SK-N-SH (cell line): ENCODE measurements at regions not wholly inside any gene's neighbourhood (a gene's known extent, or its start where the extent isn't known, plus 50 kb on each side); places are given as distances from the start of the nearest gene placed in this dataset.

Source experiments
- CTCF ChIA-PET: fragments of 300-600, 350-600 bp; formaldehyde crosslinking; extraction: SDS; loops from one replicate; lab custom pipeline; 2021; lab: Yijun Ruan, JAX
- POLR2A ChIA-PET: fragments of 350-600 bp; sonication (Branson Sonifier 250); formaldehyde crosslinking; extraction: SDS; loops from one replicate; lab custom pipeline; 2020; ENCODE audit warnings: antibody characterized with exemption, inconsistent platforms; lab: Yijun Ruan, JAX
- DNase-seq: peaks from one replicate; pipeline ENCODE4 v3.0.0; 2012
- H2AFZ ChIP-seq: fragments of 200-600 bp; sonication (generic); 2 replicates; pipeline ENCODE4 v1.8.1; 2016; ENCODE audit warnings: antibody characterized with exemption, mild to moderate bottlenecking, low read depth
- H3F3A ChIP-seq: fragments of 200-600 bp; sonication (generic); replicated peaks from 2 replicates; pipeline ENCODE3; 2016; ENCODE audit warnings: antibody characterized with exemption, mild to moderate bottlenecking; ENCODE audit not compliant: insufficient read depth
- H3K27ac ChIP-seq, 2 experiments: fragments of 200-500 bp in 1 of 2; fragments of 200-600 bp in 1 of 2; sonication (Bioruptor generic) in 1 of 2; sonication (generic), shearing (Covaris generic) in 1 of 2; 2 replicates each; pipeline versions ENCODE4 v1.5.1 to v1.6.1; 2014 to 2016; ENCODE audit warnings: low read depth in 2 of 2, inconsistent platforms in 1 of 2, low read length in 1 of 2, mild to moderate bottlenecking in 1 of 2, mixed read lengths in 1 of 2
- H3K27me3 ChIP-seq: fragments of 200-600 bp; sonication (generic), shearing (Covaris generic); 2 replicates; pipeline ENCODE4 v1.6.1; 2016; ENCODE audit warnings: mixed run types; ENCODE audit not compliant: insufficient read depth
- H3K36me3 ChIP-seq, 2 experiments: fragments of 200-500 bp in 1 of 2; fragments of 200-600 bp in 1 of 2; sonication (Bioruptor generic) in 1 of 2; sonication (generic) in 1 of 2; replicated peaks in 1 of 2; 2 replicates each; pipeline versions ENCODE3 to v1.5.1; 2014 to 2016; ENCODE audit warnings: low read length in 1 of 2, mild to moderate bottlenecking in 1 of 2; ENCODE audit not compliant: insufficient read depth in 2 of 2, control insufficient read depth in 1 of 2
- H3K4me1 ChIP-seq, 2 experiments: fragments of 200-500 bp in 1 of 2; fragments of 200-600 bp in 1 of 2; sonication (Bioruptor generic) in 1 of 2; sonication (generic), shearing (Covaris generic) in 1 of 2; 2 replicates each; pipeline versions ENCODE4 v1.5.1 to v1.6.1; 2014 to 2016; ENCODE audit warnings: low read depth in 1 of 2, low read length in 1 of 2, mixed run types in 1 of 2; ENCODE audit not compliant: insufficient read depth in 2 of 2, control insufficient read depth in 1 of 2
- H3K4me2 ChIP-seq: fragments of 200-600 bp; sonication (generic), shearing (Covaris generic); 2 replicates; pipeline ENCODE4 v1.6.1; 2017; ENCODE audit warnings: mixed run types
- H3K4me3 ChIP-seq, 2 experiments: fragments of 200-500 bp in 1 of 2; fragments of 200-600 bp in 1 of 2; sonication (Bioruptor generic) in 1 of 2; sonication (generic), shearing (Covaris generic) in 1 of 2; 2 replicates each; pipeline versions ENCODE4 v1.5.1 to v1.8.1; 2014 to 2016; ENCODE audit warnings: low read depth in 2 of 2, inconsistent platforms in 1 of 2, low read length in 1 of 2, mild to moderate bottlenecking in 1 of 2, mixed read lengths in 1 of 2, moderate library complexity in 1 of 2
- H3K79me2 ChIP-seq: fragments of 200-600 bp; sonication (generic); 2 replicates; pipeline ENCODE4 v1.8.1; 2017; ENCODE audit warnings: mild to moderate bottlenecking; ENCODE audit not compliant: insufficient read depth
- H3K9ac ChIP-seq: fragments of 200-600 bp; sonication (generic); 2 replicates; pipeline ENCODE4 v1.6.1; 2017; ENCODE audit warnings: mixed run types
- H3K9me2 ChIP-seq: fragments of 200-600 bp; sonication (generic); 2 replicates; pipeline ENCODE4 v1.6.1; 2017; ENCODE audit warnings: mixed run types
- H3K9me3 ChIP-seq: fragments of 200-600 bp; sonication (generic); 2 replicates; pipeline ENCODE4 v1.6.1; 2017; ENCODE audit warnings: mixed run types, mild to moderate bottlenecking, moderate library complexity
- H4K20me1 ChIP-seq: fragments of 200-600 bp; sonication (generic); 2 replicates; pipeline ENCODE4 v1.6.1; 2017; ENCODE audit warnings: mild to moderate bottlenecking, mixed run types; ENCODE audit not compliant: insufficient read depth
- CHD2 ChIP-seq: fragments of 150-350 bp; IDR thresholded peaks from 2 replicates; pipeline ENCODE4 v1.6.1; 2018; ENCODE audit warnings: low read length; ENCODE audit not compliant: partially characterized antibody
- CTCF ChIP-seq: fragments of 200-600 bp; sonication (generic); IDR thresholded peaks from 2 replicates; pipeline ENCODE4 v1.6.1; 2017; ENCODE audit warnings: antibody characterized with exemption, mild to moderate bottlenecking, moderate library complexity
- EP300 ChIP-seq, 2 experiments: IDR thresholded peaks; 2 replicates each; pipeline versions ENCODE4 v1.4.0 to v1.6.1; 2012; ENCODE audit warnings: borderline replicate concordance in 1 of 2, low read depth in 1 of 2, low read length in 1 of 2
- FOXM1 ChIP-seq: IDR thresholded peaks from 2 replicates; pipeline ENCODE4 v1.4.0; 2012; ENCODE audit warnings: low read depth, mild to moderate bottlenecking
- GABPA ChIP-seq: IDR thresholded peaks from 2 replicates; pipeline ENCODE4 v1.4.0; 2012; ENCODE audit warnings: low read depth, mild to moderate bottlenecking
- GATA2 ChIP-seq: sonication (generic); formaldehyde crosslinking; IDR thresholded peaks from 2 replicates; pipeline ENCODE4 v1.5.0; 2020; ENCODE audit warnings: mild to moderate bottlenecking, missing genetic modification reagents
- MAX ChIP-seq: IDR thresholded peaks from 2 replicates; pipeline ENCODE4 v1.4.0; 2012; ENCODE audit warnings: low read depth
- MEF2A ChIP-seq: IDR thresholded peaks from 2 replicates; pipeline ENCODE4 v1.4.0; 2012; ENCODE audit warnings: low read depth, borderline replicate concordance
- MXI1 ChIP-seq: IDR thresholded peaks from 2 replicates; pipeline ENCODE4 v1.6.1; 2012; ENCODE audit warnings: mild to moderate bottlenecking, low read depth, low read length, improper control_type of control experiment
- NFIC ChIP-seq: IDR thresholded peaks from 2 replicates; pipeline ENCODE4 v1.4.0; 2012; ENCODE audit warnings: borderline replicate concordance
- NRF1 ChIP-seq: IDR thresholded peaks from 2 replicates; pipeline ENCODE4 v1.6.1; 2012; ENCODE audit warnings: low read depth, mild to moderate bottlenecking, low read length
- PBX3 ChIP-seq: IDR thresholded peaks from 2 replicates; pipeline ENCODE4; 2012
- RAD21 ChIP-seq: IDR thresholded peaks from 2 replicates; pipeline ENCODE4 v1.6.1; 2012; ENCODE audit warnings: mild to moderate bottlenecking, low read length
- RCOR1 ChIP-seq: fragments of 150-350 bp; IDR thresholded peaks from 2 replicates; pipeline ENCODE4 v1.6.1; 2017; ENCODE audit warnings: antibody characterized with exemption, low read length
- REST ChIP-seq: IDR thresholded peaks from 2 replicates; pipeline ENCODE4 v1.6.1; 2012; ENCODE audit warnings: mild to moderate bottlenecking, low read depth, low read length, moderate library complexity
- RXRA ChIP-seq: IDR thresholded peaks from 2 replicates; pipeline ENCODE4 v1.4.0; 2012; ENCODE audit warnings: low read depth, mild to moderate bottlenecking, borderline replicate concordance
- SIN3A ChIP-seq: IDR thresholded peaks from 2 replicates; pipeline ENCODE4 v1.6.1; 2012; ENCODE audit warnings: low read depth, mild to moderate bottlenecking, low read length, moderate library complexity, borderline replicate concordance
- SMC3 ChIP-seq: IDR thresholded peaks from 2 replicates; pipeline ENCODE4 v1.6.1; 2012; ENCODE audit warnings: low read depth, low read length, improper control_type of control experiment
- TAF1 ChIP-seq: IDR thresholded peaks from 2 replicates; pipeline ENCODE4 v1.6.1; 2012; ENCODE audit warnings: low read depth, mild to moderate bottlenecking, low read length, moderate library complexity, borderline replicate concordance
- TCF12 ChIP-seq: IDR thresholded peaks from 2 replicates; pipeline ENCODE4 v1.4.0; 2012
- YY1 ChIP-seq: IDR thresholded peaks from 2 replicates; pipeline ENCODE4 v1.4.0; 2012; ENCODE audit warnings: low read depth, mild to moderate bottlenecking
- ZBTB33 ChIP-seq: IDR thresholded peaks from 2 replicates; pipeline ENCODE4 v1.4.0; 2012; ENCODE audit warnings: low read depth, borderline replicate concordance
- WGBS: methylation state at CpG from one replicate; pipeline ENCODE4 v1.1.6; 2017; ENCODE audit warnings: low lambda C conversion rate; 5-methylcytosine and 5-hydroxymethylcytosine counted together

- TF ChIP-seq EP300 (IDR thresholded peaks at IDR 0.05; ENCODE audit: borderline replicate concordance in 1 of 2, low read depth in 1 of 2, low read length in 1 of 2) (no peak), FOXM1 (no peak), TCF12 (no peak), RCOR1 (no peak), TAF1 (no peak), ZBTB33 (no peak), NRF1 (no peak), CHD2 (no peak), NFIC (no peak), SMC3 (no peak)
These were observed 683.0 kb downstream of the NTRK3 start (continued) for GRCh38 chr15:87573534-87573933.

- no peaks in the 10 kb centered on the region for H3K36me3 ChIP-seq
- no peaks in the 10 kb centered on the region for H3K27me3 ChIP-seq
- H3F3A ChIP-seq: no peaks in the 10 kb centered on the region
- no peaks in the 10 kb centered on the region for H3K9me3 ChIP-seq
- H3K79me2 ChIP-seq: no peaks in the 10 kb centered on the region
- CTCF ChIA-PET: no interaction called here
- no peak overlapping the region for H3K4me2 ChIP-seq
- H3K4me1 ChIP-seq: no peaks in the 10 kb centered on the region; a peak in 1 of 4 replicates
- H4K20me1 ChIP-seq: no peaks in the 10 kb centered on the region
- no peak overlapping the region for H2AFZ ChIP-seq
- 59% methylated on average over 6 of the region's 6 CpGs for WGBS
- H3K9me2 ChIP-seq: peaks cover 4% of the 10 kb centered on the region; the same call in 1 of the 2 replicates
- no peak overlapping the region for H3K9ac ChIP-seq
- H3K27ac ChIP-seq: no peak overlapping the region
- TF ChIP-seq RCOR1 (no peak), PBX3 (no peak), CHD2 (no peak), GABPA (no peak), REST (no peak), NFIC (no peak), EP300 (IDR thresholded peaks at IDR 0.05; ENCODE audit: borderline replicate concordance in 1 of 2, low read depth in 1 of 2, low read length in 1 of 2) (no peak), GATA2 (no peak), RXRA (no peak), CTCF (no peak), MAX (no peak), SIN3A (no peak), YY1 (no peak), TCF12 (no peak), RAD21 (no peak), MEF2A (no peak), MXI1 (no peak)
- TF ChIP-seq, all 33 proteins: peak for 0
- POLR2A ChIA-PET: no interaction called here
- no peak for DNase-seq
- no peak overlapping the region for H3K4me3 ChIP-seq
These were observed 683.5 kb downstream of the NTRK3 start for GRCh38 chr15:87573039-87573438.
